ES-I3 (cell line): ENCODE measurements at regions not wholly inside any gene's neighbourhood (a gene's known extent, or its start where the extent isn't known, plus 50 kb on each side); places are given as distances from the start of the nearest gene placed in this dataset.

Experiments used
- H3K36me3 ChIP-seq: 2 replicates; pipeline ENCODE4 v1.6.1; 2013; ENCODE audit warnings: mild to moderate bottlenecking, low read length, control low read depth, moderate library complexity; ENCODE audit not compliant: insufficient read depth
- H3K4me1 ChIP-seq: 2 replicates; pipeline ENCODE4 v1.6.1; 2013; ENCODE audit warnings: mild to moderate bottlenecking, control low read depth, low read length; ENCODE audit not compliant: insufficient read depth
- H3K9ac ChIP-seq: 2 replicates; pipeline ENCODE4 v1.6.1; 2013; ENCODE audit warnings: low read depth, mild to moderate bottlenecking, low read length, moderate library complexity
- H3K9me3 ChIP-seq: 2 replicates; pipeline ENCODE4 v1.6.1; 2013; ENCODE audit warnings: mild to moderate bottlenecking, low read length, moderate library complexity; ENCODE audit not compliant: control insufficient read depth, insufficient read depth

DNA sequence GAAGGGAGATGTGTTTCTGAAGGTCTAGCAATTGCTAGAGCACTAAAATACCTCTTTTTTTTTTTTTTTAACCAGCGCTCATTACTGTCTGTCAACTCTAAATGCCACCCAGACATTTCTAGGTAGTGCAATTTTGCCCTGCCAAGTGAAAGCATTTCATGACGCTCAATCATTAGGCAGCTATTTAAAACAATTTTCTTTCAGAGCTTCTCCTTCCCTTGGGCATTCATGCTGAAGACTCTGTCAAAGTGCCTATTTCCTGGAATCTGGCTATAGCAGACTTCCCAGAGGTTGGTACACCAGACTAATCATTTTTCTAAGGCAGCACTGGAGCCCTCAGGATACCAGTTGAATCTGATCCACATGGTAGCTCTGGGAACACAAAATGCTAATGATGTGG lies 97.0 kb upstream of the ANKRD55 start:
- Histone ChIP-seq H3K4me1 (peaks cover 12% of the 10 kb centered on the region), H3K9me3 (no peaks in the 10 kb centered on the region; the same call in 1 of the 2 replicates), H3K36me3 (no peaks in the 10 kb centered on the region), H3K9ac (no peak overlapping the region)

- Histone ChIP-seq H3K9me3 (no peaks in the 10 kb centered on the region), H3K4me1 (peaks cover 12% of the 10 kb centered on the region), H3K36me3 (no peaks in the 10 kb centered on the region), H3K9ac (no peak overlapping the region)
These were observed 96.5 kb upstream of the ANKRD55 start for GRCh38 chr5:56329652-56330051.

DNA sequence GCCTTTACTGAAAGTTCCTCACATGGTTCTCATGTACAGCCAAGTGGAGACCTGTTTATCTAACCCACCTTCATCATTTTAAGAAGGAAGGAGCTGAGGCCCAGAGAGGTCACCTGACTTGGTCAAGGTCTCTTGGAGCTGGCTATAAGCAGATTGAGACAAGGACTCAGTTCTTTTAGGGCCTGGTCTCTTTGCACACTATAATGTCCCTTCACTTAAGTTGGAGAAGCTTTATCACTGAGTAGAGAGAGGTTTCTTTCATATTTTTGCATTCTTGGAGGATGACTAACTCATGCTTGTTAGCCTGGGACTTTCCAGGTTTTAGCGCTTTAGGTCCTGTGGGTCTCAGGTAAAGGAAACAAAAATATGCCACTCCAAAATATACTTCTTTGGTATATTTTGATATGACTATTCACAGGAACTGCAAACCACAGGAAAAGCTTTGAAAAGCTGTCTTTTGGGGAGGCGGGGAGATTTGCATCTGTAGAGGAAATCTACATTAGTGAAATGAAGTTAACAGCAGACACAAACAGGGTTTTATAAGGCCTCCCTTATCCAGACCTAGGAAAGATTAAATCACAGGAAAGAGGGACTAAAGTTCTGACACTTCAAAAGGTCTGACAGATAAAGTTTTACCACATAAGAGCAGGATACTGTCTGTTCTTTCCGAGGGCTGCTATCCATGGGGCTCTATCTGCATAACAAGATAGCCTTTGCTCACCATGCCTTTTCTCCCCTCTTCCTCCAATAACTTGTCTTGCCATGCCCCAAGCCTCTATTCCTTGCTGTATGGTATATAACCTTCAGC lies 95.8 kb upstream of the ANKRD55 start:
- Histone ChIP-seq H3K9me3 (no peaks in the 10 kb centered on the region), H3K36me3 (no peaks in the 10 kb centered on the region), H3K9ac (no peak overlapping the region), H3K4me1 (peaks cover 12% of the 10 kb centered on the region)

DNA sequence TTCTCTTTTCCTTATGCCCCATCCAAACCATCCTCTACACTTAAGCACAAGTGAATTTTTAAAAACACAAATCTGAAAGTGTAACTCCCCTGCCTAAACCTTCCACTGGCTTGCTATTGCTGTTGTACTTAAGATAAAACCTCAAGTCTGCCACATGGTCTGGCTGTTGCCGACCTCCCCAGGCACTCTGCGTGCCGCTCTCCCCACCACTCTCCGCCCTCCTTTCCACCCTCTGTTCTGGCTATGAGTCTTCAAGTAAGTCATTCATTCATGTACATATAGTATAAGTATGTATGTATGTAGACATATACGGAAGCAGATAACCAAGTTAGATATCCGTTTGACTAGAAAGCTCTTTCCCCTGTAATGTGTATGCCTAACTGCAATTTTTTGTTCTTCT lies 94.7 kb upstream of the ANKRD55 start:
- peaks cover 12% of the 10 kb centered on the region for H3K4me1 ChIP-seq

GRCh38 chr5:56326770-56327169 lies 93.6 kb upstream of the ANKRD55 start:
- no peaks in the 10 kb centered on the region for H3K9me3 ChIP-seq
- H3K9ac ChIP-seq = no peak overlapping the region
- H3K36me3 ChIP-seq = no peaks in the 10 kb centered on the region
- H3K4me1 ChIP-seq = peaks cover 12% of the 10 kb centered on the region

More for the DNA sequence above, 94.7 kb upstream of the ANKRD55 start:
- Histone ChIP-seq H3K9me3 (no peaks in the 10 kb centered on the region), H3K9ac (no peak overlapping the region), H3K36me3 (no peaks in the 10 kb centered on the region)

GRCh38 chr5:56326116-56326515 lies 93.0 kb upstream of the ANKRD55 start:
- H3K36me3 ChIP-seq = no peaks in the 10 kb centered on the region
- peaks cover 12% of the 10 kb centered on the region for H3K4me1 ChIP-seq
- no peaks in the 10 kb centered on the region for H3K9me3 ChIP-seq
- no peak overlapping the region for H3K9ac ChIP-seq

- Histone ChIP-seq H3K4me1 (peaks cover 12% of the 10 kb centered on the region), H3K36me3 (no peaks in the 10 kb centered on the region), H3K9ac (no peak overlapping the region), H3K9me3 (no peaks in the 10 kb centered on the region)
These were observed 91.9 kb upstream of the ANKRD55 start for GRCh38 chr5:56325039-56325438.

DNA sequence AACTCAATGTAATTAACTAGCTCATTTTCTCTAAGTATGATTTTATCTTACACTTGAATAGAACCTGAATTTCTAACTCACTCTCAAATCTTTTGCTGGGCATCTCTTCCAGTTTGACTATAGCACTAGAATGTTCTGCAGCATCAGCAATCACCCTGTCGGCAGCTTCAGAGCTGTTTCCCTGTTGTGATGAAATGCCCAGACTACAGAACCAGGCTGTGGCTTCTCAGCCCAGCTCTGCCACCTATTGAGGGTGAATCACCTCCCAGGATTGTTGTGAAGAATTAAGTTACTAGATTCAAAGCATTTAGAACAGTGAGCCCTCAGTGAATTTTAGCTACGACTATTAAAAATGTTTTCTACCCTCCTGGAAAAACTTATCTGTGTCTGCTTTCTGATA lies 90.4 kb upstream of the ANKRD55 start:
- no peaks in the 10 kb centered on the region for H3K36me3 ChIP-seq
- no peaks in the 10 kb centered on the region for H3K9me3 ChIP-seq
- no peaks in the 10 kb centered on the region; the same call in 1 of the 2 replicates for H3K4me1 ChIP-seq
- no peak overlapping the region for H3K9ac ChIP-seq

- no peaks in the 10 kb centered on the region for H3K36me3 ChIP-seq
- H3K4me1 ChIP-seq = no peaks in the 10 kb centered on the region; the same call in 1 of the 2 replicates
- no peak overlapping the region for H3K9ac ChIP-seq
- H3K9me3 ChIP-seq = no peaks in the 10 kb centered on the region
These were observed 89.5 kb upstream of the ANKRD55 start for GRCh38 chr5:56322592-56322991.

DNA sequence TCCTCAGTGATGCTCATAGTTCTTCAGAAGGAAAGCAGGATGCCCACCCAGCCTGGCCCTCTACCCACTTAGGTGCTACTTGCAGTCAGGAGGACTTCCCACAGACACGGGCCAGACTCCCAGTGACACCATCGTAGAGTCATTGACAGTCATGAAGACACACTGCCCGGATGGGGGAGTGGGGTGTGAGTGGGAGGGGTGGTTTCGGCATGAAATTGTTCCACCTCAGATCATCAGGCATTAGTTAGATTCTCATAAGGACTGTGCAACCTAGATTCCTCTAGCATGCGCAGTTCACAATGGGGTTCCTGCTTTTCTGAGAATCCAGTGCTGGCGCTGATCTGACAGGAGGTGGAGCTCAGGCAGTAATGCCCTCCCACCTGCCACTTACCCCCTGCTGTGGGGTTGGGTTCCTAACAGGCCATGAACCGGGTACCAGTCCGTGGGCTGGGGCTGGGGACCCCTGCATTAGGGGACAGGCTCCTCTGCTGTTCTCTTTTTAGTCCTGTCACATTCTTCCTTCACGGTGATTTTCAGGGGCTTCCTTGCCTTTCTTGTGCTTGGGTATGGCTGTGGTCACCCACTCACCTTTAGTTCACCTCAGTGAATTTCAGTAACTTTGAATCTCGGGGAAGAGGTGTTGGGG lies 88.2 kb upstream of the ANKRD55 start:
- H3K36me3 ChIP-seq = no peaks in the 10 kb centered on the region
- no peak overlapping the region for H3K9ac ChIP-seq
- H3K9me3 ChIP-seq = no peaks in the 10 kb centered on the region
- H3K4me1 ChIP-seq = no peaks in the 10 kb centered on the region; the same call in 1 of the 2 replicates

DNA sequence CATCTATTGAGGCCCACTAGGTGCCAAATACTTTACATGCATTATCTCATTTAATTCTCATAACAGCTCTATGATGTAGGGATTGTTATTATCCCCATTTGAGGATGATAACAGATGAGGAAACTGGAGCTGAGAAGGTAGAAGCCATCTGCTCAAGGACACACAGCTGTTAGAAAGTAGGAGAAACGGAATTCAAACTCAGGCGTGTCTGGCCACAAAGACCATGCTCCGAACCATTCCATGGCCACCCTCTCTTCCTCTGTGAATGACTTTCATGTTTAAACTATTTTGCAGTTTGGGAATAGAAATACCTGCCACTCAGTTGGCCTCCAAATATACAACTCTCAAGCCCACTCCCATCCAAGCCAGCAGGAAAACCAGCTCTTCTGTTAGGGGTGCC lies 87.6 kb upstream of the ANKRD55 start:
- no peaks in the 10 kb centered on the region; the same call in 1 of the 2 replicates for H3K4me1 ChIP-seq
- H3K9ac ChIP-seq = no peak overlapping the region
- H3K36me3 ChIP-seq = no peaks in the 10 kb centered on the region
- H3K9me3 ChIP-seq = no peaks in the 10 kb centered on the region

GRCh38 chr5:56319526-56320181 lies 86.5 kb upstream of the ANKRD55 start:
- Histone ChIP-seq H3K9ac (no peak overlapping the region), H3K9me3 (no peaks in the 10 kb centered on the region), H3K4me1 (no peaks in the 10 kb centered on the region; the same call in 1 of the 2 replicates), H3K36me3 (no peaks in the 10 kb centered on the region)

- H3K36me3 ChIP-seq = no peaks in the 10 kb centered on the region
- H3K9ac ChIP-seq = no peak overlapping the region
- H3K4me1 ChIP-seq = no peaks in the 10 kb centered on the region; the same call in 1 of the 2 replicates
- H3K9me3 ChIP-seq = no peaks in the 10 kb centered on the region
These were observed 84.9 kb upstream of the ANKRD55 start for GRCh38 chr5:56317923-56318561.

DNA sequence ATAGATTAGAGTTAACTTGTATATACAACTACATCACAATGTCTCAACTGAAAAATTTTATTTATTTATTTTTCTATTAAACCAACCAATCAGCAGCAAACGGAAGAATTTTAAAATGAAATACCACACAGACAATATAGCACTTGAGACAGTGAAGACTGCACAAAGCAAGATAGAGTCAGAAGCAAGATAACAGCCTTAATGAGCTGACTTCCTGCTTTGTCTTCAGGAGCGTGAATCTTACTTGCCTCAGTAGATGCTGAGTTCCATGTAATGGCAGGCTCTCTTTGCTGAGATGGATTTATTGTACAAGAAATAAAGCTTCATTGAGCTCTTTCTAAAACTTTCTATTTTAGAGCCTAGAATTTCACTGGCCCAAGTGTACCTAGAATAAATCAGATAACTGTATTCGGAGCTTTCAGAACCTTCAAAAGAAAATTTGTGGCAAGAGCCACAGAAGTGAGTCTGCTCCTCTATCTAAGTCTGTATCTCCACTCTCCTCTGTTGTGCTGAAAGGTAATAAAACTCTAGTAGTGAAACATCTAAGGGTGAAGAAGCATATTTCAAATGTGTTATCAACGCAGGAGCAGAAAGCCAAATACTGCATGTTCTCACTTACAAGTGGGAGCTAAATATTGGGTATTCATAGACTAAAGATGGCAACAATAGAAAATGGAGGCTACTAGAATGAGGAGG lies 83.3 kb upstream of the ANKRD55 start:
- H3K9me3 ChIP-seq = no peaks in the 10 kb centered on the region

More for the DNA sequence above, 83.3 kb upstream of the ANKRD55 start:
- no peaks in the 10 kb centered on the region; the same call in 1 of the 2 replicates for H3K4me1 ChIP-seq
- no peaks in the 10 kb centered on the region for H3K36me3 ChIP-seq
- no peak overlapping the region for H3K9ac ChIP-seq
